C4-2B (cell line): ENCODE measurements at regions not wholly inside any gene's neighbourhood (a gene's known extent, or its start where the extent isn't known, plus 50 kb on each side); places are given as distances from the start of the nearest gene placed in this dataset.

Experiments used
- ZFX ChIP-seq: fragments of 450-650 bp; IDR thresholded peaks from 2 replicates; pipeline ENCODE4 v1.6.1; 2017
- TF ChIP-seq, protein P1 (sequence below): fragments of 450-650 bp; conservative IDR thresholded peaks from 2 replicates; pipeline ENCODE4 v1.5.1; 2017; ENCODE audit warnings: mild to moderate bottlenecking

DNA sequence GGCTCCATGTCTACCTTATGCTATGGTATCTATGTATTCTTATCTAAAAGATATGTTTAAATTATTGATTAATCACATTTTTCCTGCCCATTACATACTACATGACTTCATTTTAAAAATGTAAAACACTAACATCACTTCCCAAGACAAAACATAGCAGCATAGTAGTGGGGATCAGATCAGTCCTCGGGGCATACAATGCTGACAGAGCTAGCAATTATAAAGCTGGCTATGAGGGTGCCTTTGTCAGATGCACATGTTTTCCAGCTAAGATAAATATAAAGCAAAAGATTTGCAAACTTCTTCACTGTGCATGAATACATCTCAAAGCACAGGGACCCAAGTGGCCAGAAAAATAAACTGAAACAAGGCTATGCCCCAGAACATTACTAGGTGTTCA is 549.8 kb upstream of the INTU start:
- TF ChIP-seq, protein P1, sequence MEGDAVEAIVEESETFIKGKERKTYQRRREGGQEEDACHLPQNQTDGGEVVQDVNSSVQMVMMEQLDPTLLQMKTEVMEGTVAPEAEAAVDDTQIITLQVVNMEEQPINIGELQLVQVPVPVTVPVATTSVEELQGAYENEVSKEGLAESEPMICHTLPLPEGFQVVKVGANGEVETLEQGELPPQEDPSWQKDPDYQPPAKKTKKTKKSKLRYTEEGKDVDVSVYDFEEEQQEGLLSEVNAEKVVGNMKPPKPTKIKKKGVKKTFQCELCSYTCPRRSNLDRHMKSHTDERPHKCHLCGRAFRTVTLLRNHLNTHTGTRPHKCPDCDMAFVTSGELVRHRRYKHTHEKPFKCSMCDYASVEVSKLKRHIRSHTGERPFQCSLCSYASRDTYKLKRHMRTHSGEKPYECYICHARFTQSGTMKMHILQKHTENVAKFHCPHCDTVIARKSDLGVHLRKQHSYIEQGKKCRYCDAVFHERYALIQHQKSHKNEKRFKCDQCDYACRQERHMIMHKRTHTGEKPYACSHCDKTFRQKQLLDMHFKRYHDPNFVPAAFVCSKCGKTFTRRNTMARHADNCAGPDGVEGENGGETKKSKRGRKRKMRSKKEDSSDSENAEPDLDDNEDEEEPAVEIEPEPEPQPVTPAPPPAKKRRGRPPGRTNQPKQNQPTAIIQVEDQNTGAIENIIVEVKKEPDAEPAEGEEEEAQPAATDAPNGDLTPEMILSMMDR = no peak
- TF ChIP-seq ZFX = no peak
